H1 (cell line): ENCODE measurements at regions not wholly inside any gene's neighbourhood (a gene's known extent, or its start where the extent isn't known, plus 50 kb on each side); places are given as distances from the start of the nearest gene placed in this dataset.

ENCODE experiments used
- CHD7 ChIP-seq: fragments of 300-600 bp; sonication (generic); IDR thresholded peaks from 2 replicates; pipeline ENCODE4 v1.7.1; 2012; ENCODE audit warnings: low read length, moderate library complexity, mild to moderate bottlenecking, inconsistent platforms; ENCODE audit not compliant: insufficient replicate concordance
- EZH2 ChIP-seq: fragments of 200-600 bp; sonication (generic); IDR thresholded peaks from 2 replicates; pipeline ENCODE4 v1.7.1; 2012; ENCODE audit warnings: low read depth, mild to moderate bottlenecking, moderate library complexity, low read length, inconsistent platforms; ENCODE audit not compliant: severe bottlenecking
- POLR2A ChIP-seq, 2 experiments: IDR thresholded peaks; 1 replicate in 1 of 2; 2 replicates in 1 of 2; pipeline ENCODE4 v1.6.1; 2011; ENCODE audit warnings: low read depth in 2 of 2, low read length in 2 of 2, mild to moderate bottlenecking in 2 of 2; ENCODE audit errors: control extremely low read depth in 1 of 2
- RXRA ChIP-seq: IDR thresholded peaks from 2 replicates; pipeline ENCODE4 v1.6.1; 2011; ENCODE audit warnings: low read depth, mild to moderate bottlenecking, low read length, moderate library complexity; ENCODE audit not compliant: insufficient read depth

GRCh38 chr14:25757364-25757763 is 707.4 kb upstream of the STXBP6 start (continued):
- TF ChIP-seq CHD7, result no peak
- TF ChIP-seq RXRA, result no peak
- no peak for TF ChIP-seq EZH2
- no peak for TF ChIP-seq POLR2A (IDR thresholded peaks at IDR 0.05; ENCODE audit: control extremely low read depth in 1 of 2, low read depth in 2 of 2, low read length in 2 of 2)
- TF ChIP-seq, all 59 proteins: peak for 0
